Fibroblast of the conjunctiva (primary cell): ENCODE measurements at regions not wholly inside any gene's neighbourhood (a gene's known extent, or its start where the extent isn't known, plus 50 kb on each side); places are given as distances from the start of the nearest gene placed in this dataset.
"Not testable (repeated sequence)": the region's sequence is repeated elsewhere in the genome, so short reads cannot be mapped to it uniquely, and the experiment has no call there.

Source experiments
- DNase-seq: peaks from one replicate; pipeline ENCODE4 v3.0.0-alpha.2; 2010; ENCODE audit warnings: low read depth

DNA sequence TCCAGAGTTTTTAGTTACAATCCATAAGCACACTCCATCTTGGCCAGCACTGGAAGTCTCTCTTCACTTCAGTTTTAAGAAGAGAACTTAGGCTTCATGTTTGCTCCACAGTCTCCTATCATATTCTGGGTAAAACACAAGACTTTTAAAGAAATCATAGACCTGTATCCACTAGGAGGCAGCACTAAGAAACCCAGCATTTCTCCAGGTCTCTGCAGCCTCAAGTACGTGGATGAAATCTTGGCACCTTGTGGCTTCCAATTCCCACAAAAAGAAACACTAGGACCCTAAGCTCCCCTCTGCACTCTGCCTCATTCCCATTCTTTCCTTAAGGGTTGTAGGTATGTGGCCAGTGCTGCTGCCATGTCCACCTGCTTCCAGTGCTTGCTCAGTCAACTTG lies 367.3 kb upstream of the CASK start:
- no peak for DNase-seq

DNA sequence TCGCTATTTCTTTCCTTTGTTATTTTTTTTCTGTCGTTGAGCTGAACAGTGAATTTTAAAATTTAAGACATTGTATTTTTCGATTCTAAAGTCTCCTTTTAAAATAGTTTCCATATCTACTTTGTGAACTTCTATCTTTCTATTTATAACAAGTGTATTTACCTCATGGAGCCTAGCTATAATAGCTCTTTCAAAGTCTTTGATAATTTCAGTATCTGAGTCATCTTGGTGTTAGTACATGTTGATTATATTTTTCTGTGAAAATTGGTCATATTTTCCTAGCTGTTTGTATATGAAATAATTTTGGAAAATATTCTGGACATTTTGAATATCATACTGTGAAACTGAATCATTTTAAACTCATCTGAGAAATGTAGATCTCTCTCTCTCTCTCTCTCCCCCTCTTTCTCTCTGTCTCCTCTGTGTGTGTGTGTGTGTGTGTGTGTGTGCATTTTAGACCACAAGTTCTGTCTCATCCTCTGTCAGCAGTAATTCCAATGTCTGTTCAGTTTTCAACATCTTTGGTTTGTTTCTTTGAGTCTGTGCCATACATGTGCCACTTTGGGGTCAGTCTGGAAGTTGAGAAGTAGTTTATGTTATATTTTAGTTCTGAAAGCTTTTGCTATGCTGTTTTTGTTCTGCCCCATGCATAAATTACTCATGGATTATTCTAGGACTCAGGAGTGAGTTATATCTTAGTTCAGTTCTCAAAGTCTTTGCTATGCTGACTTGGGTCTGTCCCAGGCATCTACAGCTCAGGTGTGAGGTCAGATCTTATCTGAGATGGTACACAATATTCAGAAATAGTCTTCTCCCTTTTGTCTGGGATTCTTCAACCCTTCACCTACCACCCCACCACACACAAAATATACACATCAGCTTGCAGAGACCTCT lies 366.4 kb upstream of the CASK start:
- no peak for DNase-seq

DNA sequence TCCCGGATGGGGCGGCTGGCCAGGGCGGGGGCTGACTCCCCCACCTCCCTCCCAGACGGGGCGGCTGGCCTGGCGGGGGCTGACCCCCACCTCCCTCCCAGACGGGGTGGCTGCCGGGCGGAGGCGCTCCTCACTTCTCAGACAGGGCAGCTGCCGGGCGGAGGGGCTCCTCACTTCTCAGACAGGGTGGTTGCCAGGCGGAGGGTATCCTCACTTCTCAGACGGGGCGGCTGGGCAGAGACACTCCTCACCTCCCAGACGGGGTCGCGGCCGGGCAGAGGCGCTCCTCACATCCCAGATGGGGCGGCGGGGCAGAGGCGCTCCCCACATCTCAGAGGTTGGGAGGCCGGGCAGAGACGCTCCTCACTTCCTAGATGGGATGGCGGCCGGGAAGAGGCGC lies 362.3 kb upstream of the CASK start:
- DNase-seq = not testable (repeated sequence)

DNA sequence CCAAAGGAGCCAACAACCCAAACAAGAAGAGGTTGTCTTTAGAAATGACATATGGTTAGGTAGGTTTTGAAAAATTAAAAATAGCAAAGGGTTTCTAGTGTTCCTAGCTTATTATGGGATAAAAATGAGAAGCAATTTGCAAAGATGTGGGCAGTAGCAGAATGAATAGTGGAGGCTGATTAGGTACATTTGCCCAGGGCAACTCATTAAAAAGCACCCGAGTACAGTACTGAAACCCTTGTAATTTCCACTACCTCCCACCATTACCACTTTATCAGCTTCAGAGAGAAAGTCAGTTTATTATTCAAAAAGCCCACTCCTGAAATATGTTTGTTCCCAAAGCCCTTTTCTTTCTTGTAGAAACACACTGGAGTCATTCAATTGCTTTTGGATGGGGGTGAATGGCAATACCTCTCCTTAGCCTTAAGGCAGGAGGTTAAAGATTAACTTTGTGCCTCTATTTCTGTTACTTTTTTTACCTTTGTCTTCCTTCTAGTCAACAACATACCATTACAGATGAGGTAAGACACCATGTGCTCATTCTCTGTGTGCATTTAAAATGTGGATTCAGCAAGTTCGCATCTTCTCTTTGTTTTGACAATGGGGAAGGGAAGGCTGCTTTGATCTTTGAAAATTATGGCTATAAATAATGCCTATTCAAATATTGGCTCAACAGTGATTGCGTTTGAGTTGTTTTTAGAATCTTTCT lies 353.8 kb upstream of the CASK start:
- no peak for DNase-seq

DNA sequence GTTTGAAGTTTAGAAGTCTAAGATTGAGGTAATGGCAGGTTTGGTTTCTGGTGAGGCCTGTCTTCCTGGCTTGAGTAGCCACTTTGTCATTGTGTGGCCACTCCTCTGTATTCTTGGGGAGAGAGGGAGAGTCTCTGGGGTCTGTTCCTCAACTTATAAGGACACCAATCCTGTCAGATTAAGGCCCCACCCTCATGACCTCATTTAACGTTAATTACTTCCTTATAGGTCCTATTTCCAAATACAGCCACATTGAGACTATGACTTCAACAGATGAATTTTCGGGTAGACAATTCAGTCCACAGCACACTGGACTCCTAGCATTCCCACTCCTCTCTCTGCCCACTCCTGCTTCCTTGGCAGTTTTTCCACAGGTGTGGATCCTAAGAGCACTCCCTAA lies 350.8 kb upstream of the CASK start:
- no peak for DNase-seq

DNA sequence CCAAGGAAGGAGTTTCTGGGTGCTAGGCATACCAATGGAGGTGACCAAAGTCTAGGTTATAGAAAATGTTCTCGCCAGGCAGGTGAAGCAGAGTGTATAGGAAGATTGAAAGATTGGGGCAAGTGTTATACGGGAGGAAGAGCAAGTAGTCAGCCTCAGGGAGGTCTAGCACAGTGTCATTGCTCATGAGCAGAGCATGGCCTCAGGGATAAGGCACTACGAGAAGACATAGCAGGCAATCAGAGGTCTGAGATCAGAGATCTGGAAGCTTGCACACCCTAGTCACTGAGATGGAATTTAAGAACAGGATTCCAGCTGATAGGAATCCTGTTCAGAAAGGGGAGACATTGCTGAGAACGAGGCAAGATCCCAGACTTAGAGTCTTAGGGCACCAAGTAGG lies 350.0 kb upstream of the CASK start:
- no peak for DNase-seq

DNA sequence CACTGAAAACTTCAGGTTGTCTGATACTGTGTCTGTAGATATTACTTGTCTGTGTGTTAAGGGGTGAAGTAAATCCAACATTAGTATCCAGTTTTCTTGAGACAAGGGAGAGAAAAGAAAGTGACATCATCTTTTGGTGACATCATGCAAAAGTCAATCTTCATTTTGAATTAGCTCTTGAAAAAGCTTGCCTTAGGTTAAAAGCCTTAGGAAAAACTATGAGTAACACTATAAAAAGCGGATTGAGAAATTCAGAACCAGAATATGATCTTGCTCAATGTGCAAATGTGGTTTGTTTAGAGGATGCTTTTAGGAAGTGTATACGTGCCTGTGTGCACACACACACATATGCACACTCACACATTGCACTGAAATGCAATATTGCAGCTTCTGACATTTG lies 345.8 kb upstream of the CASK start:
- no peak for DNase-seq

DNA sequence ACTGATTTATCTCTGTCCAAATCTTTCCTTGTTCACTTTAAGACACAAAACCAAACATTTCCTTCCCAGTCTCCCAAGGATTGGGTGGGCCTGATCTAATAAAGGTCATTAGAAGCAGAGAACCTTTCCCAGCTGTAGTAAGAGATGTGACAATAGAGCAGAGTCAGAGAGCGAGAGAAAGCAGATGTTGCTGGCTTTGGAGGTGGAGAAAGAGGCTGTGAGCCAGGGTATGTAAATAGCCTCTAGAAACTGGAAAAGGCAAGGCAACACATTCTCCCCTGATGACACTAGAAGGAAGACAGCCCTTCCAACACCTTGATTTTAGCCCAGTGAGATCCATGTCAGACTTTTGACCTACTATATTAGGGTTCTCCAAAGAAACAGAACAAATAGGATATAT lies 337.5 kb upstream of the CASK start:
- DNase-seq = no peak

DNA sequence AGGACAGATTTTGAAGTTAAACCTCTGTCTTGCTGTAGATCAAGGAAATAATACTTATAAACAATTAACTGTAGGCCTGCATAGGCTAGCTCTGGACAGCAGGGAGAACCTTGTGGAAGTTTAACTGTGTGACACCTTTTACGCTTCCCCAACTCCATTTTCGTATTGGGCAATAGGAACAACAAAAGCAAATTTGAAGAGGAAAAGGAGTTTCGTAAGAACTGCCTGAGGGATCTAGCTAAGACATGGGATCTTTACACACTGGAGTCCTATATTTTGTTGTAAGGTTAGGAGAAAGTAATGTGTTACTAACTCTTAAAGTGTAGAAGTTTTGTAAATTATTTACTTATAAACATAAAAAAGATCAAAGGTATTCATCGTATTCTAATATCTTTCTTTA lies 324.9 kb upstream of the CASK start:
- no peak for DNase-seq

DNA sequence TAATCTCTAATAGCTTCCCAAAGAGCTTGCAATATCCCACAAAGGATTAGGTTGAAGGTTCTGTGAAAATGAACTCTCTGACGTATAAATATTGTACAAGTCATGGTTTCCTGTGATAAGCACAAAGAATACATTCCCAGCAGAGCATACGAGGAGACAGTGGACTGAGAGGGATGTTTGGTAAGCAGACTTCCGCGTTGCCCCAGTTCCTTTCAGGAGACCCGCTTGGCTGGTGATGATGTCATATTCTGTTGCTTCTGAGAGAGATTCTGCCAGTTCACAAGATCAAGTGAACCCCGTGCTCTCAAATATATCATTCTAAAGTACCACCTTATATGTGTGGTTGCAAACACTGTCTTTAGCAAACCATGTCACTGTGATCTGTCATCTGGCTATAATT lies 323.9 kb upstream of the CASK start:
- DNase-seq = no peak

DNA sequence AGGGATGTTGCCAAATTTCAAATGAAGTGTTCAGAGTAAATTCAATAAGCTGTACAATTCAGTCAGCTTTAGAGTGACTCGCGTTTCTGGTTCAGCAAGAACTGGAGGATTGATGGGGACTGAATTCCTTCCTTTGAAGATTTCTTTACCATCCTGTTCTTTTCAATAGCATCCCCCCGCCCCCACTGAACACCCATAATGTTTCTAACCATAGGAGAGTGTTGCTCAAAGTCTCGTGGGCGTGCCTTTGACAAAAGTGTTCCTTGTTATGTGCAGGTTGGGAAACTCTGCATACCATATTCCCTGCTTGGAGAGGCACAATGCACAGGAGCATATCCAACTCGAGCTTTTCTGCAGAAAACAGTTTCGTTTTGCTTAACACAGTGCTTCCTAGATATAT lies 323.5 kb upstream of the CASK start:
- no peak for DNase-seq

DNA sequence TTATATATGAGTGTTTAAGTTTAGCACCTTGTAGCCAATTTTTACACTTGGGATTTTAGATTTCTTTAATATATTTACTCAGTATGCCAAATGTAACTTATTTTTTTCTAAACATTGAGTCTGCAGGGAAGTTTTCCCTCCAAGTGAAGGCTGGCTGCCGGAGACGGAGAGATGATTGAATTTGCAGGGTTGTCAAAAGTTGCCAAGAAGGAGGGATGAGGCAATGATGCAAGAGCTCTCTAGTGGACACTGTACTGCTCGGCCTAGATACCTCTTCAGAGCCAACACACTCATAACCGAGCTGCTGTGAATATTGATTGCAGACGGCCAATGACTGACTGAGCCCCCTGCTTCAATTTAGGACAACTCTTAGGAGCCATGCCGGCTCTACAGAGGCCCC lies 318.6 kb upstream of the CASK start:
- DNase-seq = no peak

DNA sequence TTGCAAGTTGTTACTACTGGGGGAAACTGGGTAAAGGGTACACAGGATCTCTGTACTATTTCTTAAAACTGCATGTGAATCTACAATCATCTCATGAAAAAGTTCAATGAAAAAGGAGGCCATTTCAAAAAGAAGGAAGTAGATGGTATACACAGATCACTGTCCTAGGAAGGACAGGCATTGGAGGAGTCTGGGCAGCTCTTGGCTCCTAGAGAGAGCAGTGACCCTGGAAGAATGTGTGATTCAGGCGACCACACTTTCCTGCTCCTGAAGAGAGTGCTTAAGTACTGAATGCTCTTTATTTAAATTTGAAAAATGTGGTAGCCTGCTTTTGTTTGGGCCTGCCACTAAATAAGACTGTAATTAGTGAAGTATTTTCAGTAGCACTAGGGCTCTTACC lies 318.1 kb upstream of the CASK start:
- DNase-seq = no peak

DNA sequence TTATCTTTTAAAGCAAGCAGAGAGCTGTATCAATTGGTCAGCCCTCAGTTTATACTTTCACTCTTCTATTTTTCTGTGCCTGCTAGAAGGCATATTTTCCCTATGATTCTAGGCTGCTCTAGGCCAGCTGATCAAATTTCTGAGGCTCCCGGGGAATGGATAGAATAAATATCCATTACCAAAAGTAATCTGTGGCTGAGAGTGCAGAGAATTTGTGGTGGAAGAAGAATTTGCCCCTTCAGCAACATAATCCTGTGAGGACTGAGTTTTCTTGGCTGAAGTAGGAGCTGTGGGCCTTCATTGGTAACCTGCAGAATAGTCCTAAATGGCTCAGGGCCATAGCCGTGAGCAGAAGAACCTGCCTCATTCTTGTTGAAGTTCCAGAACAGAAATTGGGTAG lies 314.6 kb upstream of the CASK start:
- DNase-seq = no peak

DNA sequence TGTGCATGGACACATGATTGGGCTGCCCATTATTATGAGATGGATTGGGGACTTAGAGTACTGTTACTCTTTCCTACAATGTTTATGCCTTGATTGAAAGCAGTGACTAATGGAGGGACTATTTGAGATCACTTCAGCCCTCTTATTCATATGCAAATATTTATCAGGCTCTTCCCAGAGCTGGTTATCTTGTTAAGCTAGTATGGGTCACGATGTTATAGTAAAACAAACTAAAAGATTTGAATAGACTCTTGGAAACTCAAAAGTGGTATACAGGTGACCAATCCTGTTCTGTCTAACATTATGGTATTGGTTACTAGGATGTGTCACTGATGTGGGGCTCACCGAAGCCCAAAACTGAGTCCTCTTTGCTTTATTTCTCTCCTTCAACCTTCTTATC lies 306.2 kb upstream of the CASK start:
- DNase-seq = no peak

DNA sequence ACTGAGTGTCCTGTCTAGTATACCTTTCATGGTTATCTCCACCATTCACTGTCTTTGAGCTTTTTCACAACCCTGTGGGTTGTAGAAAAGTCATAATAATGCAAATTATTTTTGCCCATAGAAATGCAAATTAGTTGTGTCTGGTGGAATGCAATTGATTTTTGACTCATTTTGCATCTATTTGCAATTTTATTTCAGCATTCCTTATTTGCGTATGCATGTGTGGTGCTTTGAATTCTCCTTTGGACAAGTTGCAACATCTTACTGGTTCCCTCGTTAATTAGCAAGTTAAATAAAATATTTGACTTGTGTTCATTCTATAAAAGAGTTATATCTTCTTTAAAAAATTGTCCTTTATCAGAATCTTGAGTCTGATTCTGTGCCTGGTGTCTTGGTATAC lies 297.3 kb upstream of the CASK start:
- DNase-seq = no peak

DNA sequence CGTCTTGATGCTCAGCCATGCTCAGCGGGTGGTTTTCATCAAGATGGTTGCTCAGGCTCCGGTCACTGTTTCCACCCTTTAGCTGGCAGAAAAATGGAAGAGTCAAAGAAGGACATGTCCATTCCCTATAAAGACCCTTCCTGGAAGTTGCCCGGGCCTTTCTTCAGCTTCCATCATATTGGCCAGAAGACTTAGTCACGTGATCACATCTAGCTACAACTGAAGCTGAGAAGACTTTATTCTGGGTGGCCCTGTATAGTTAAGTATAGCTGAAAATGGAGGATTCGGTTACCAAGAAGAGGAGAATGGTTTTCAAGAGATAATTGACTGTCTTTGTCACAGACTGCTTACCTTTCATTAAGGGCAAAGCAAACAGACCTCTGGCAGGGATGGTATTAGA lies 296.7 kb upstream of the CASK start:
- DNase-seq = no peak

DNA sequence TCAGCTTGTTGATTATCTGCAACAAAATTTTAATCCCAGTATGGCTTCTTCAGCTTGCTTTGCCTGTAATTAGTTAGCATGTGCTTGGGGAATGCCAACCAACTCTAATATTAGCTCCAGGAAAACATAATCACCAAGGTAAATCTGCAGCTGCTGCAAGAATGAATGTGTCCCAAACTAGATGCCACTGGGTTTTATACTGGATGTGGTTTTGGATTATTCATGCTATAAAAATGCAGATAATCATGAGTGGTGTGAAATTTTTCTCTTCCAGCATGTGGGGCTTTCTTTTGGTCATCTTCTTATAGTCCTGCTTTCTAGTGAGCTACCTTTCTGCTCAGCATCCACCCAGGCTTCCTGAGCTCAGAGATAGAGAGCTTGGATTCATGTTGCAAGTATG lies 295.9 kb upstream of the CASK start:
- DNase-seq = no peak

DNA sequence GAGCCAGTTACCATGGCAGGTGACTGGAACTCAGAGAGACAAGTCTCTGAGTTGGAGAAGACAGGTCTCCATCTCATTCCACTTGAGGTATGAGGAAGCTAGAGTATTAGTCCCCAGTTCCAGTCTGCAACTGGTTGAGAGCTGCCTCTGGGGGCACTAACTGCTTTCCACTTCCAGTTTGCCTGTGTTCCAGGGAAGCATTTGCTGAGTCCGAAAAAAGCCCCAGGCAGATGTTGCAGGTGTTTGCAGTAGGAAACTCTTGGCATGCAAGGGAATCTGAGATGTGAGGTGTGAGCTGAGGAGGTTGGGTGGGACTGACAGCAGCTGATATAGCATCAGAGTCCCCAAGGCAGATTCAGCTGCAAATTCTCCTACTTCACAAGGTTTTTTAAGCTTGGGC lies 272.2 kb upstream of the CASK start:
- no peak for DNase-seq

DNA sequence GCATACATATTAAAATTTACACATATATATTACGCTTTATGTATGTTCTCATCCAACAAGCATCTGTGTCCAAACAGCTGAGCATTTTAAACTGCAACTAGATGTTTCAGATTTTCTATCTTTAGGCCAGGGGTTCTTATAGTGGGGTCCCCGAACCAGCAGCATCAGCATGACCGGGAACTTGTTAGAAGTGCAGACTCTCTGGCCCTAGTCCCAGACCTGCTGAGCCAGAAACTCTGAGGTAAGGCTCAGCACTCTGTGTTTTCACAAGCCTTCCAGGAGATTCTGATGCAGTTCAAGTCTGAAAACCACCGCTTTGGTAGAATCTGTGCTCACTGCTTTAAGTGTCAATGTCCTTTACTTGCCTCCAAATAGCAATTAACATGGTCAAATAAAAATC lies 266.2 kb upstream of the CASK start:
- no peak for DNase-seq

DNA sequence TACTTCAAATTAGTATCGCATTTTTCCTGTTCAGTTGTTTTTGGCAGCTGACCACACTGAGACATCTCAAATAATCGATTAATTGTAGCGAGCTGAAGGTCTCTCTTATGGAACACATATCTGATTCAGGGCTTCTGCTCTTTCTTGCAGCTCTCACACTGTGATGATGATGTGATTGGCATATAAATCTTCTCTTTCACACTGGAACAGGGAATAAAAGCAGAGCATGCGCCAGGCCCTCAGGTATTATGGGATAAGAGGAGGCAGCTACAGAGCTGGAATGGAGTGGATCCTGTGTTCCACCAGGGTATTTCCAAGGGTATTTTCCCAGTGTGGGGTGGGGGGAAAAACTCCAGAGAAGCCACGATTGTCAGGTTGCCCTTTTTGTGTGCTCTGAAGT lies 265.4 kb upstream of the CASK start:
- no peak for DNase-seq

DNA sequence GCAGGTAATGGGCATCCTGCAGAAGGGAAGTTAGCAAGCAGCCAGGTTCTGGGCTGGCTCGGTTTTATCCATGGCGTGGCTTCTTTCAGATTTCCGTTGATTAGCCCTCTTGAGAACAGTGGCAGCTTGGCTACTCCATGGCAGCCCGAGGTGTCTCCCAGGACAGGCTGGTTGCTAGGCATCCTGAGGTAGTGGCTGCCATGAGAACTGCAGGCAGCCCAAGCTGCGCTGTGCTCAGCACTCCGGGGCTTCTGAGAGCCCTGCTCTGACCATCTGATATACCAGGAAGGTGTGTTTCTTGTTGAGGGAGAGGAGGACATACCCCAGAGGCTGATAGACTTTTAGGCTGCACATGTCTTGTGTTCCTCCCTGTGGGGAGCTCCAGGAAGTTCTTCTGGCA lies 253.4 kb upstream of the CASK start:
- no peak for DNase-seq

DNA sequence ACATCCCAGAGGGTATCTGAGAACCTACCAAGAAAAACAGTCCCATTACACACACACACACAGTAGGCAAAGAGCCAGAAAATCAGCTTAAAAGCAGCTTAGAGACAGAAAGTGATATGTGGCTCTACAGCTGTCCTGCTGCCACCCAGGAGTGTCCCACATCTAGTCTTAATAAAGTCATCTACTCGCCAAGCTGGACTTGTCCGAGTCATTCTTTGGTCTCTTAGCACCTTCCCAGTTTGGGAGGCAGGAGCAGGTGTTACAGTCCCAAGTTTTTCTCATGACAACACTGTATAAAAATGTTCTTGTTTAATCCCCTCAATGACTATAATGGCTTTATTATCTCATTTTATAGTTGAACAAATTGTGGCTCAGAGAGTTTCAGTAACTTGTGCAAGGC lies 252.5 kb upstream of the CASK start:
- DNase-seq = no peak

DNA sequence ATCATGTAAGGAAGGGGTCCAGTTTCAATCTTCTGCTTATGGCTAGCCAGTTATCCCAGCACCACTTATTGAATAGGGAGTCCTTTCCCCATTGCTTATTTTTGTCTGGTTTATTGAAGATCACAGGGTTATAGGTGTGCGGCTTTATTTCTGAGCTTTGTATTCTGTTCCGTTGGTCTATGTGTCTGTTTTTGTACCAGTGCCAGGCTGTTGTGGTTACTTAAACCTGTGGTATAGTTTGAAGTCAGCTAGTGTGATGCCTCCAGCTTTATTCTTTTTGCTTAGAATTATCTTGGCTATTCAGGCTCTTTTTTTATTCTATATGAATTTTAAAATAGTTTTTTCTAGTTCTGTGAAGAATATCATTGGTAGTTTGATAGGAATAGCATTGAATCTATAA lies 234.6 kb upstream of the CASK start:
- DNase-seq = not testable (repeated sequence)
